H1 (cell line): ENCODE measurements at regions not wholly inside any gene's neighbourhood (a gene's known extent, or its start where the extent isn't known, plus 50 kb on each side); places are given as distances from the start of the nearest gene placed in this dataset.

Experiments used
- BCL11A ChIP-seq, 2 experiments: IDR thresholded peaks; one replicate each; pipeline ENCODE4 v1.6.1; 2011; ENCODE audit warnings: low read depth in 2 of 2, low read length in 2 of 2, mild to moderate bottlenecking in 2 of 2
- RBBP5 ChIP-seq: IDR thresholded peaks from 2 replicates; pipeline ENCODE4 v1.7.1; 2012; ENCODE audit warnings: low read depth, mild to moderate bottlenecking, inconsistent platforms, low read length, moderate library complexity, borderline replicate concordance

DNA sequence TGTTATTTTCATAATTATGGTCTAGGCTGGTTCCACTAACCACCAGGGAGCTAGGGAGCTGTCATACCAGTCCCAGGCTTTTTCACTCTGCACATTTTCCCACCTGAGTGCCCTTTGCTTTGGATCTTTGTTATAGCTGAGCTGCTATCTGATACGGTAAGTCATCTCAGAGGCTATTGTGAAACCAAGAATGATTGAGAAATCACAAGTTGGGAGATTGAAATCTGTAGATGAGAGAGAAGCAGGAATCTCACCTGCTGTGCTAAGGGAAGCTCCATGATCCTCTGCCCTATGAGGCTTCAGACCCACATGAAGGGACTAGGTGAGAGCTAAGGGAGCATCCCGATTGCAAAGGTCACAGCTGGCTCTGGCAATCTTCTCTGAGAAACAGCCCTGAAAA, 307.8 kb downstream of the REEP3 start (continued):
- TF ChIP-seq BCL11A (IDR thresholded peaks at IDR 0.05; ENCODE audit: low read depth in 2 of 2, low read length in 2 of 2) (no peak), RBBP5 (no peak)
- TF ChIP-seq, all 59 proteins: peak for 0
